HEK293T (cell line): ENCODE measurements at regions not wholly inside any gene's neighbourhood (a gene's known extent, or its start where the extent isn't known, plus 50 kb on each side); places are given as distances from the start of the nearest gene placed in this dataset.

Experiments
- ARNT ChIP-seq: fragments of 450-650 bp; IDR thresholded peaks from 2 replicates; pipeline ENCODE4 v1.6.1; 2017; ENCODE audit warnings: mild to moderate bottlenecking
- ELF4 ChIP-seq: fragments of 450-650 bp; IDR thresholded peaks from 2 replicates; pipeline ENCODE4 v1.6.1; 2017; ENCODE audit warnings: antibody characterized with exemption
- FOXA1 ChIP-seq: fragments of 450-650 bp; IDR thresholded peaks from 2 replicates; pipeline ENCODE4 v1.6.1; 2016; ENCODE audit warnings: mild to moderate bottlenecking
- FOXK2 ChIP-seq: fragments of 450-650 bp; IDR thresholded peaks from 2 replicates; pipeline ENCODE4 v1.6.1; 2016; ENCODE audit warnings: mild to moderate bottlenecking
- FOXM1 ChIP-seq: fragments of 450-650 bp; IDR thresholded peaks from 2 replicates; pipeline ENCODE4 v1.6.1; 2017; ENCODE audit warnings: mild to moderate bottlenecking, borderline replicate concordance
- HDGF ChIP-seq: fragments of 450-650 bp; IDR thresholded peaks from 2 replicates; pipeline ENCODE4 v1.6.1; 2017; ENCODE audit warnings: antibody characterized with exemption, borderline replicate concordance
- L3MBTL2 ChIP-seq: fragments of 450-650 bp; conservative IDR thresholded peaks from 2 replicates; pipeline ENCODE4 v1.6.1; 2016; ENCODE audit warnings: mild to moderate bottlenecking
- LEF1 ChIP-seq: fragments of 450-650 bp; IDR thresholded peaks from 2 replicates; pipeline ENCODE4 v1.6.1; 2017; ENCODE audit warnings: mild to moderate bottlenecking, borderline replicate concordance
- NFRKB ChIP-seq: fragments of 450-650 bp; IDR thresholded peaks from 2 replicates; pipeline ENCODE4 v1.6.1; 2016; ENCODE audit warnings: mild to moderate bottlenecking, moderate library complexity
- SP1 ChIP-seq: fragments of 450-650 bp; IDR thresholded peaks from 2 replicates; pipeline ENCODE4 v1.6.1; 2017
- SUZ12 ChIP-seq: fragments of 450-650 bp; IDR thresholded peaks from 2 replicates; pipeline ENCODE4 v1.6.1; 2016; ENCODE audit warnings: mild to moderate bottlenecking
- TF ChIP-seq, protein P1 (sequence below): fragments of 450-650 bp; IDR thresholded peaks from 2 replicates; pipeline ENCODE4 v1.6.1; 2016

DNA sequence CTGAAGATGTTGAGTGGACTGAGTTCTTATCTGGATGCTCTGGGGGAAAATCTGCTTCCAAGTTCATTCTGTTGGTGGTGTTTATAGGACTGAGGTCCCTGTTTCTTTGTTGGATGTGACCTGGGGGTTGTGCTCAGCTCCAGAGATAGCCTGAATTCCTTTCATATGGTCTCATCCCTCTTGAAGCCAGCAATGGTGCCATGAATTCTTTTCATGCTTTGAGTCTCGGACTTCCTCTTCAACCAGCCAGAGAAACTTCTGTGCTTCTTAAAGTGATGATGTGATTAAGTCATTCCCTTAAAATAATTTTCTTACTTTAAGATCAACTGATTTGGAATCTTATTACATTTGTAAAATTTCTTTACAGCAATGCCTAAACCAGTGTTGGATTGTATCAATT lies 233.8 kb upstream of the UGT8 start:
- TF ChIP-seq HDGF (no peak), SUZ12 (no peak), FOXM1 (no peak), FOXK2 (no peak), ELF4 (no peak), SP1 (no peak), L3MBTL2 (no peak), ARNT (no peak), NFRKB (no peak), FOXA1 (no peak), LEF1 (no peak)
- TF ChIP-seq, protein P1, sequence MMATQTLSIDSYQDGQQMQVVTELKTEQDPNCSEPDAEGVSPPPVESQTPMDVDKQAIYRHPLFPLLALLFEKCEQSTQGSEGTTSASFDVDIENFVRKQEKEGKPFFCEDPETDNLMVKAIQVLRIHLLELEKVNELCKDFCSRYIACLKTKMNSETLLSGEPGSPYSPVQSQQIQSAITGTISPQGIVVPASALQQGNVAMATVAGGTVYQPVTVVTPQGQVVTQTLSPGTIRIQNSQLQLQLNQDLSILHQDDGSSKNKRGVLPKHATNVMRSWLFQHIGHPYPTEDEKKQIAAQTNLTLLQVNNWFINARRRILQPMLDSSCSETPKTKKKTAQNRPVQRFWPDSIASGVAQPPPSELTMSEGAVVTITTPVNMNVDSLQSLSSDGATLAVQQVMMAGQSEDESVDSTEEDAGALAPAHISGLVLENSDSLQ = no peak
